ENCODE measurements at regions not wholly inside any gene's neighbourhood (a gene's known extent, or its start where the extent isn't known, plus 50 kb on each side); places are given as distances from the start of the nearest gene placed in this dataset.

DNA sequence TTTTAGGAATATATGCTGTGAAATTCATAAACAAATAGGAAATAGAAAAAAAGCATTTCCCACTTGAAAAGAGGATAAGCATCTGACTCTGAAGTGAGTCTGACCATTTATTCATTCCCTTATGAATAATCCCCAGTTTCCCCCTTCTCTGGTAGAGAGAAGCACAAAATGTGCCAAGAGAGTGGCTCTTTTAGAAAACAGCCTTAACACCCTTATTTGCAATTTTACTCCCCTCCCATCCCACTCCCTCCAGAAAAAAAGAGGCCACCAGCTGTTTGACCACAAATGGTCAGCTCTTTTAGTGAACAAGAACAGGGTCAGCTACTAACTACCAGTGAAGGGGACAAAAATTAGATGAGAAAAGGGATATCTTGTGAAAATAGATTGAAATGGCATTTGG, 184.5 kb upstream of the ADAMTS9 start:
- TF ChIP-seq, protein P1, sequence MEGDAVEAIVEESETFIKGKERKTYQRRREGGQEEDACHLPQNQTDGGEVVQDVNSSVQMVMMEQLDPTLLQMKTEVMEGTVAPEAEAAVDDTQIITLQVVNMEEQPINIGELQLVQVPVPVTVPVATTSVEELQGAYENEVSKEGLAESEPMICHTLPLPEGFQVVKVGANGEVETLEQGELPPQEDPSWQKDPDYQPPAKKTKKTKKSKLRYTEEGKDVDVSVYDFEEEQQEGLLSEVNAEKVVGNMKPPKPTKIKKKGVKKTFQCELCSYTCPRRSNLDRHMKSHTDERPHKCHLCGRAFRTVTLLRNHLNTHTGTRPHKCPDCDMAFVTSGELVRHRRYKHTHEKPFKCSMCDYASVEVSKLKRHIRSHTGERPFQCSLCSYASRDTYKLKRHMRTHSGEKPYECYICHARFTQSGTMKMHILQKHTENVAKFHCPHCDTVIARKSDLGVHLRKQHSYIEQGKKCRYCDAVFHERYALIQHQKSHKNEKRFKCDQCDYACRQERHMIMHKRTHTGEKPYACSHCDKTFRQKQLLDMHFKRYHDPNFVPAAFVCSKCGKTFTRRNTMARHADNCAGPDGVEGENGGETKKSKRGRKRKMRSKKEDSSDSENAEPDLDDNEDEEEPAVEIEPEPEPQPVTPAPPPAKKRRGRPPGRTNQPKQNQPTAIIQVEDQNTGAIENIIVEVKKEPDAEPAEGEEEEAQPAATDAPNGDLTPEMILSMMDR (IDR thresholded peaks at IDR 0.05), result no peak
- TF ChIP-seq EP300 (IDR thresholded peaks at IDR 0.05; ENCODE audit: low read depth) (no peak), POLR2A (IDR thresholded peaks at IDR 0.05) (no peak), POLR2AphosphoS5 (IDR thresholded peaks at IDR 0.05) (no peak)

Measured in transverse colon (tissue), 4 donors.